ENCODE measurements at regions not wholly inside any gene's neighbourhood (a gene's known extent, or its start where the extent isn't known, plus 50 kb on each side); places are given as distances from the start of the nearest gene placed in this dataset.
A peak's percentile ranks its signal among the peaks of the same experiment; 100 is the strongest.
"Not testable (repeated sequence)": the region's sequence is repeated elsewhere in the genome, so short reads cannot be mapped to it uniquely, and the experiment has no call there.

DNA sequence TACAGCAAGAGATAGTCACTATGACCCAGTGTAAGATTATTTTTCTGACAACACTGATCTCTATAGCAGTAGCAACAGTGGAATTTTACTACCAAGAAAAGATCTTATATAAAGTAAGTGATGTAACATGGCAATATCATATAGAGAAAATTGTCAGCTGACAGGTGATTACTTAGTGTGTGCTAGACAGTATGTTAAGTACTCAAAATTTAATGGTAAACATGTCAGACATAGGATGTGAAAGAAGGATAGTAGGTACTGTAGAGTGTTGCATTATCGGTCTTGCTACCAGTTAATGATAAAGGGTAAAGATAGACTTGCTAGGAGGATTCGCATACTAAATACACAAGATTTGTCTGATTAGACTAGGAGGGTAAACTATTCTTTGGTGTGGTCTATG lies 247.4 kb downstream of the CYLC2 start:
- no peak for DNase-seq

DNA sequence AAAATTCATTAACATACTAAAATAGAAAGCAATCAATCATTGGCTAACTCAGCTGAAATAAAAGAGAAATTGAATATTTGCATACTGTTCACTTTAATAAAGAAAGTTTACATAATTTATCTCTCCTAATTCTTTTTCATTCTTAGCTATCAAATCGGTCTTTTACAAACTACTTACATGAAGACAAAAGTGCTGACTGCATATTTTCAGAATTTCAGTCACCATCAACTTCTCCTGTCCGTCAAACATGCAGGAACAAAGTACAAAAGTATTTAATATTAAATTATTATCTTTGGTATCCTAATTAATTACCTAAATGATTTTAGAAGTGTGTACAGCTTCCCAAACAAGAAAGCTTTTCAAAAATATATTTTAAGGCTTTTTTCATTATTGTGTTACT lies 248.4 kb downstream of the CYLC2 start:
- no peak for DNase-seq

DNA sequence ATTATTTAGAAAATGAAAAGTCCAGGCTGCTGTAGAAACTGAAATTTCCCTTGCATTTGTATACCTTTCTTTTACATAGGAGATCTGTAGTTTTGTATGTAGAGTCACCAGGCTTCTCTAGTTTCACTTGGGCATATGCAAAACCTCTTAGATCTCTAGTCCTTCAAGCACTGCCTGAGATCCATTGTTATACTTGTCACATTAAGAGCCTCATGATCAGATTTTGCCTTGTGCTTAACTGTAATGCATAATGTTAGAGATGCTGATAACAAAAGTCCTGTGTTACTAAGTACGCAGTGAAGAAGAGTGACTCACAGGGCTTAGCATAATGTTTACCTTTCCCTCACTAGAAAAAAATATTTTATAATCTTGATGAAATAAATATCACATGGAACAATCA lies 250.2 kb downstream of the CYLC2 start:
- no peak for DNase-seq

DNA sequence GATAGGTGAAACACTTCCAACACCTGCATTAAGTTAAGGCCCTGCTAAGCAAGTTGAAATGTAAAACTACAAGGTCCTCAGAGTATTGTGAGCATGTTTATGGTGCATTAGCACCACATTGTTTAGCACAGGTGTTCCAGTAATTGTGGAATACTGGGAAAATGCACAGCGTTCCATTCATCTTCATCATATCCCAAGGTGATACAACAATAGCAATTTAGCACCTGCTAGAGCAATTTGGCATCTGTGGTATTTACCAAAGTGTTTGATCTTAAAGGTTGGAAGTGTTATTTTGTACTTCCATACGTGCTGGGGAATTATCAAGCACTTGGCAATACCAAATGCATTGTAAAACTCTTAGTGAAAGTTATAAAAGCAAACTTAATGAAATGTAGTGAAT lies 266.8 kb downstream of the CYLC2 start:
- no peak for DNase-seq

DNA sequence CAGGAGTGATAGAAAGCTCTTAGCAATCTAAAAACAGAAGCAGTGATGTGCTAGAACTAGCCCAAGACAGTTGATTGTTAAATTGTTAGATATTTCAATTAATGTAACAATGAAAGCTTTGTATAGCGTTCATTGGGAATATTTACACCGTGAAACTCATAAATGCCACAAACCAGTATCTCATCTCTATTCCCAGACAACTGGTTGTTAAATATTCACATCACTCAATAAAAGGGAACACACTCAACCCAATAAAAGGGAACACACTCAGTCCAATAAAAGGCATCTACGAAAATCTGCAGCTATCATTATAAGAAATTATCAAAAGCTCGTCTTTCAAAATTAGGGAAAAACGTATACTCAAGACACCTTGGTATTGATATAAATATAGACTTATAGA lies 270.9 kb downstream of the CYLC2 start:
- no peak for DNase-seq

DNA sequence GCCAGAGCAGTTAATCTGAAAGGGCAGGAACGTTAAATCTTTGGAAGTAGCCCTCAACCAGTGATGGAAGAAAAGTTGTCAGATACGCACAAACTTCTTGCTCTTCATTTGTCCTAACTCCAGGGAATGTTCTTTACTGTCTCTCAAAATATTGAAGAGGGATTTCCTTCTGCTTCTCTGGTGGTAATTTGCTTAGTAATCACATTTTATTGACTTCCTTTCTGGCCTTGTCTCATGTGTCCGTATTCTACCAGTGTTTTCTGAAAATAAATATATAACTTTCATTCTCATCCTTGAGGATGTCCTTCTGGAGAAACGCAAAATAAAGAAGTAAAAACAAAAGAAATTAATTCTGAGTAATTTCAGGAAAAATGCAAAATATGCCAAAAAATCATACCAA lies 282.1 kb downstream of the CYLC2 start:
- DNase-seq, result no peak

DNA sequence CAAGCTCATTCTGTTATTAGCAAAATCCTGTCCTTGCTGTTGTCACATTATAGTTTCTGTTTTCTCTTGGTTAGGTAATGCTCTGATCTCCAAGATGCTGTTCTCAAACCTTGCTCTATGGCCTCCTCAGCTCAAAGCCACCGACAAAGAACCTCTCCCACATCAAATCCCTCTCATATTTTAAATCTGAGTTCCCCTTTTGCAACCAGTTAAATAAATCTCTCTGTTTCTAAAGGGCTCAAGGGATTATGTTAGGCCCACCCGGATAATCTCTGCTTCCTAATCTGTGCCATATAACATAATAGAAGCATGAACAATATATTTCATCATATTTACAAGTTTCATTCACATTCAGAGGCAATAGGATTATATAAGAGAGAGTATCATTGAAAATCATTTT lies 286.0 kb downstream of the CYLC2 start:
- no peak for DNase-seq

DNA sequence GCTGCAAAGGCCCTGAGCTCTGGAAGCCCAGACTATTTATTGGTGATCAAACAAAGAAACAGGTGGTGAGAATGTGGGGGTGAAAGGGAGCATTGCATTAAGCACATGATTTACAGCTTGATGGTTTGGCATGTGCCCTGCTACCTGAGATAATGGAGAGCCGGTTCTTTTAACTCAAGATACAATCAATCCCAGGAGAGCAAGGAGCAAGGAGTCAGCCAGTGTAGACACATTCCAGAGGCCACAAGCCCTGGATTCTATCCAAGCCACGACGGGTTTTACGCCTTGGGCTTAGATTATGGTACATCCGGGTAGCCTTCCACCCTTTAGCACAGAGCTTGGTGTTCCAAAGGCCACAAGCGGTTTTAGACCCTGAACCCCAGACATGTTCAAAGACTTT lies 292.2 kb downstream of the CYLC2 start:
- no peak for DNase-seq

DNA sequence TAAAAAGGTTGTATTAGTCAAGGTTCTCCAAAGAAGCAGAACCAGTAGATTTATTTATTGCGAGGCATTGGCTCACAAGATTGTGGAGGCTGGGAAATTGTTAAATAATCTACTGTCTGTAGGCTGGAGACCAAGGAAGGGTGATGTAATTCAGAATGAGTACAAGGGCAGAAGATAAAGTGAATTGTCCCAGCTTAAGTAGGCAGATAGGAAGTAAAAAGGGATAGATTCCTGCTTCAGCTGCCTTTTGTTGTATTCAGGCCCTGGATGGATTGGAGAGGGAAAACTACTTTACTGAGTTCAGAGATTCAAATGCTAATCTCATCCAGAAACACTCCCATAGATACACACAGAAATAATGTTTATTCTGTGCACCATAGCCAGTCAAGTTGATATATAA lies 301.1 kb downstream of the CYLC2 start:
- DNase-seq, result no peak

DNA sequence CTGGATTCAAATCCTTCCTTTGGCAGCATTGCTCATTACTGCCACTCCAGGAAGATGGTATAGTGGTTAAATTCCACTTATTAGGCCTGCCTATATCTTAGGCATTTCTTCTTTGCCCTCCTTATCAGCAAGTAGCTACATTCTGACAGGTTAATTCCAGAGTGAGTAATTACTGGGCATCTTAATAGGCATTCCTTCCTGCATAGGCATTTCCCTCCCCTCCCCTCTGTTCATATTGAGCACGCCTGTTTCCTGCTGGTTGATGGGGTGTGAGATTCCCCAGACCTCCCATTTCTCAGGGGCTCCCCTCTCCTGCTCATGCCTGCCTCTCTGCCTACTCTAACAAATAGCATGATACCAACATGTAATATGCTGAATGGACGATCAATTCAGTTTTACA lies 305.9 kb downstream of the CYLC2 start:
- no peak for DNase-seq

DNA sequence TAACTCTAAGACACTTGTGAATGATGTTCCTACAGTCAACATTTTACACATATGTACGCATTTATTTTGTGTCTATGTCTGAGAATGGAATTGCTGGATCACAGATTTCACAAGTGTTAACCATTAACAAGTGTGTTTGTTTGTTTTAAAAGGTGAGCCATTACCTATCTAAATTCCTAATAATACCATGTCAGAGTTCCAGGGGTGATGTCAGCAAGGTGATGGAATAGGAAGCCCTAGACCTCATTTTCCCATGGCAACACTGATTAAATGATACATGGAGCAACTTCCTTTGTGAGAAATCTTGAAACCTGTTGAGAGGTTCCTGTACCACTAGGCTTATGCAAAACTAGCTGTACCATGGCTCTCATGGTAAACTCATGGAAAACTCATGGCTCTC lies 309.7 kb downstream of the CYLC2 start:
- no peak for DNase-seq

DNA sequence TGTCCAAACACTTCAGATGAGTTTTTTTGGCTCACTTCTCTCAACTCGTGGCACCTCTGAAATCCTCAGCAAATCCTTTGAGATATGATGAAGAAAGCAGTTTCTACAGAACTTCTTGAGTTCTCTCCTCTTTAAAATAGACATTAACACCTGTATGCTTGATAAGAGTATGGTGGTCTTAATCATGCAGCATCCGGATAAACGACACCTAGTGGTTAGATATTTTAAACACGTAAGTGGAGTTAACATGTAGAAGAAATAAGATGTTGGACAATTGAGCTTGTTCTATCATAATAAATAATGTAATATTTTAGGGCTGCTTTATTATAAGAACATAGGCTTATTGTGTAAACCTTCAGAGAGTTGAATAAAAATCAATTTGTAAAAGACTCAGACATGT lies 324.8 kb downstream of the CYLC2 start:
- no peak for DNase-seq

DNA sequence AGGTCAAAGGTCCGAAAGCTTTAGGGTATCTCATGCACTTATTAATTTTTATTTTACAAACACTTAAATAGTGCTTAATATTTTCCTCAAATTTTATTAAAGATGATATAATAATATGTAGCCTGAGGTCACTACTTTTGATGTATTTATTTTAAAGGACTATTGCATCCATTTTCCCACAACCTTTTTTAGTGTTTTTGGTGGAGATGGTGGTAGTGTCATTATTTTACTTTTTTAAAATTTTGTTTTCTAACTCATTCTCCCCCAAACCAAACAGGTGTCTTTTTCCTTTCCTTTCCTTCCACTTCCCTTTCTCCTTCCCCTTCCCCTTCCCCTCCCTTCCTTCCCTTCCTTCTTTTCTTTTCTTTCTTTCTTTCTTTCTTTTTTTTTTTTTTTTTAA lies 328.6 kb downstream of the CYLC2 start:
- no peak for DNase-seq

DNA sequence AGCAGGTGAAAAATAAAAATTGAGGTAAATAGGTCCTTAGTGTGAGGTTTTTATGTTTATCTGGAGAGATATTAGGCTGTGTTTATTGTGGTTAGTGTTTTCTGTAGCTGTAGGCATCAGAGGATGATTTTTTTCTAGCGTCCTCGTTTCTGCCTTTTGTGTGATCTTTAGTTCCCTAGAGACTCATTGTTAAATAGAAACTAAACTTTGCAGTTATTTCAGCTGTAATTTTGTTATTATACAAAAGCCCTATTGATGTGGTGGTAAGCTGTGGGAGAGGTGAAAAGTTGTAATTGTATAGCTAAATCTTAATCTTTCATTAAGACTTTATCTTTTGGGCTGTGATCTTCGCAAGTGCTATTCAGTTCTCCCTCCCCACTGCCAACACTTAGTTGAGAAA lies 340.3 kb downstream of the CYLC2 start:
- DNase-seq, result no peak

DNA sequence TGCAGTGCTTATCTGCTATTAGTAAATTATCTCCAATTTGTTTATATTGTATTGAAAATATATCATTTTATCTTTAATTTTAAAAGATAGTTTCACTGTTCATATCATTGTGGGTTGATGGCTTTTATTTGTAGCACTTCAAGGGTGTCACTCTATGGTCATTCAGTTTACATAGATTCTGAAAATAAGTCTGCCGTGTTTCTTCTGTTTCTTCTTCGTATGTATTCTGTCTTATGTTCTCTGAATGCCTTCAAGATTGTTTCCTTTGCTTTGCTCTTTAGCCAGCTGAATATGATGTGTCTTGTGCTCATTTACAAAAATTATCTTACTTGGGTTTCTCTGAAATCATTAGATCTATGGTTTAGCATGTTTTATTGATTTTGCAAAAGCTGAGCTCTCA lies 359.9 kb downstream of the CYLC2 start:
- DNase-seq, result no peak

DNA sequence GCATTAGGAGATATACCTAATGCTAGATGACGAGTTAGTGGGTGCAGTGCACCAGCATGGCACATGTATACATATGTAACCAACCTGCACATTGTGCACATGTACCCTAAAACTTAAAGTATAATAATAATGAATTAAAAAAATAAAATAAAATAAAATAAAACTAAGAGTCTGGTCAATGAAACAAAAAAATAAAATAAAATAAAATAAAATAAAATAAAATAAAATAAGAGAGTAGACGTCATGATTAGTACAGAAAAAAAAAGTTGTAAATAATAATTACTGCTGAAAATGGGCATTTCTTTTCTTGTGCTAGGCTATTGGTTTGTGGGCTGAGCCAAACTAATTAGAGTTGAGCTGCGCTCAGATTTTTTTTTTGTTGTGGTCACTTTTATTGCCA lies 362.8 kb downstream of the CYLC2 start:
- DNase-seq, result not testable (repeated sequence)

DNA sequence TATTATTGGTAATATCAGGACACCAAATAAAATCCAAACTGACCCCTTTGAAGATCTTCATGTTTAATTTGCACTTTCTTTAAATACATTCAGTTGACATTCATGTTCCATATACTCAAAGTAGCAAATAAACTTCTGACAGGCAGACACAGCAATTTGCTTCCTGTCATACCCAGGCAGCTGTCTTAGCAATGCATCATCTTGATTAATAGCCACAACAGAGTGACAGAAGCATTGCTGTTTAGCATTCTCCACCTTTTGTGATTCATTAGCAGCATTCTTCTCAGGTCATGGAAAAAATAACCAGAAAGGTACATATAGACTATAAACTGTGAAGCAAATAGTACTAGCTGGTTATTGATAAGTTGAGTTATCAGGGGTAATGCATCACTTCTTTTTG lies 366.8 kb downstream of the CYLC2 start:
- DNase-seq, result no peak

DNA sequence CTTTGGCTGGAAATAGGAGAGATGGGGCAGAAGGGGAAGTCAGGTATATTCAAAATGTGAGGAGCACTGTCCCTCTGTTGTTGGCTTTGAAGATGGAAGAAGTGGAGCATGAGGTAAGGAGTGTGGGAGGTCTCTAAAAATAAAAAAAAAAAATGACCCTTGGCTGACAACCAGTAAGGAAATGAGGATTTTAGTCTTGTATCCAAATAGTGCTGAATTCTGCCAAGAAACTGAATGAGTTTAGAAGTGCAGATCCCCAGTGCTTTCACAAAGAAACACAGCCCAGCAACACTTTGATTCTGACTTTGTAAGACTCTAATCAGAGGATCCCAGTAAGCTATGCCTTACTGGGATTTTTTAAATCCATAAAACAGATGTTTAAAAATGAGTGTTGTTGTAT lies 367.9 kb downstream of the CYLC2 start:
- DNase-seq, result no peak

DNA sequence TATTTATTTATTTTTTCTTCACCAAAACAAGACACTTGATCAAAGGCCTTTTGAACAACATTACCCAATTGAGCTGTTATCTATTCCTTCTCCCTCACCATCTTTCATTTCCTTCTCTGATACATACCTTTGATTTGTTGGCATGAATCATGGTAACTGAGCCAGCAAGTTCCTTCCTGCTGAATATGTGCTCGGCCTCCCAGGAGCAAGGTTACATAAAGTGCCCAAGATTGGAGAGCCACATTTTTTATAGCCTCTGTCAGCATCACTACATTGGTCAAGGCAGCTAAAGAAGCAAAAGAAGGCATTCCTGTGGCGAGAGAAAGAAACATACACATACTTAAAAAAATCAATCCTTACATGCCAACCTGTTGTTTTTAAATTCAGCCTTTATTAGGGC lies 369.6 kb downstream of the CYLC2 start:
- DNase-seq, result no peak

DNA sequence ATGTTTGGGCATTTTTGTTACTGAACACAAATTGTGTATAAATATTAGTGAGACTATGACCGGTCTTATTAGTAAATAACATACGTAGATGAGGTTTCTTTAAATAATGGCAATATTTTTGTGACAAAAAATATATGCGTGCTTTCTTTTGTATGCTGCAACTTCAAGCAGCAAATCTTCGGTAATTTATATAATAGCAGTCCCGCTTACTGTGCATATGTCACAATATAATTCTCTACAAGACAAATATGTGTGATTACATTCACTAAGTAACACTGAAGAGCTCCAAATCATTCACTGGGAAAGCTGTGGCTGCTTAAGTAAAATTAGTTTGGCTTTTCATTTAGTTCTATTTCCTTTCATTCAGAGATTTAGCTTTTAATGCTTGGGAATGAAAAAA lies 376.0 kb downstream of the CYLC2 start:
- DNase-seq, result no peak

DNA sequence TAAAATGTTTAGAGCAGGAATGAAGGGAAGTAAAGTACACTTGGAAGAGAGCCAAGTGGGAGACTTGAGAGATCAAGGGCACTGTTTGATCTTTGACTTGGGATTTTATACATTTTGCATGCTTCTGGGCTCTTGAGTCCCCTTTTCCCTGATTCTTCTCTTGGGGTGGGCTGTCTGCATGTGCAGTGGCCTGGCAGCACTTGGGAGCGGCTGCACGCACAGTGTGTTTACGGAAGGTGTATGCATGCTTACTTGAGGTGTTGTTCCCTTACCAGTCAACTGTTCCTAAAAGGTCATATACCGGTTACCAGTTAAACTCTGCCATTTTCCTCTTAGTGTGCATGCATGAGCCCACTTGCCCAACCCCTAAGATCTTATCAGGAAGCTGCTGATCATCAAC lies 377.7 kb downstream of the CYLC2 start:
- DNase-seq, result no peak

DNA sequence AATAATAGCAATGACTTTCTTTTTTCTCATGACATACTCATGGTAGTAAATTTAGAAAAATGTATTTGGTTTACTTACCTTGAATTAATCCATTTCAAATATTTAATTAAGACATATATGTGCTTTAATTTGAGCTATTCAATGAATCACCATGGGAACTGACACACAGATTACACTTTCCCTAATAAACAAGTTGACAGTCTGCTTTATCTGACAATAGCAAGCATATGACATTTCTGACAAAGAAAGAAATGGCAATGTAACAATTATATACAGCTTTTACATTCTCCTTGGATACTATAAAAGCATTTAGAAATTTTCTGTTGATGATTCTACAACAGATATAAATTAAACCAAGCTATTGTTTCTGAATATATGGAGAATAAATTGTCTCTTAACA lies 382.5 kb downstream of the CYLC2 start:
- no peak for DNase-seq

DNA sequence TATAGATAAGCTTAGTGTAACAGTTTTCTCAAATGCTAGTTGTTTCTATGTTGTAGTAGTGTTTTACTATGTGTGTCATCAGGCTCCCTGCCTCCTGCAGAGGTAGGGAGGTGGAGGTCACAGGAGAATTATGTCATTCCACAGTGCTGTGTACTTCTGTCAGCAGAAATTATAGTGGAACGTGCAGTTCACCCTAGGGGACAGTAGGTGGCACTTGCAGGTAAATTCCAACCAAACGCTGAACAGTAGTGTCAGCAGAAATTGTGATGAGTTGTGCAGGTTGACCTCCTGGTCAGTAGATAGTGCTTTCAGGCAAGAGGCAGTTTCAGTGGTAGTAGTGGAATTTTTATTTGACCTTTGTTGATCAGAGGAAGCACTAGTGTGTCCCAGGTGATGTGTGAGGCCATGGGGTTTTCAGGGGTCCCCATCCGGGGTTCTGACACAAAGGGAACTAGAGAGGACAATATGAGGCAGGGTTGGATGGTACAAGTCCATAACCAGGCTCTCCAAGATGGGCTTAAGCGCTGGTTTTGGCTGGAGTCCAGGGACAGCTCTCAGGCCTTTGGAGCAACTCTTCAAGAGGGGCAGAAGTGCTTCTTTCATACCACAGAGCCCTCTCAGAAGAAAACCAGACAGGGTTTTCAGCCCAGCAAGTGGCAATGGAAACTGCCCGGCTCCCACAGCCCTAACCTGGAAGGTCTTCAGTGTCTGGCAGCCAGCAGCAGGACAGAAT lies 402.9 kb downstream of the CYLC2 start:
- DNase-seq, result peak; percentile 18

DNA sequence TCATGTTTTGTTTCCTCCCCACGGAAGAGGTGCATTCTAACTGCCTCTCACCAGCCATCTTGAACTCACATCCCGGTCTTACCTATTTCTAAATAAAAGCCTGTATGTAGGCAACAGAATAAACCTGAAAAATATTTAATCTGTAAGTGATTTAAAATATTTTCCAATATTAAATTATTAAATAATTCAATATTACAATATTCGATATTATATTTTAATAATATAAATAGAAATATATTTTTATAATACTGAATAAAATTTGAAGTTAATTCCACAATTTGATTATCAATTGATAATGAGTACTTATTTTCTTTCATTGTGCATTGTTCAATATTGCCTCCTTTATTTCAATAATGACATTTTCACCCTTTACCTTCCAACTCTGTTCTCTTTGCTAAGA lies 404.4 kb downstream of the CYLC2 start:
- DNase-seq, result no peak

DNA sequence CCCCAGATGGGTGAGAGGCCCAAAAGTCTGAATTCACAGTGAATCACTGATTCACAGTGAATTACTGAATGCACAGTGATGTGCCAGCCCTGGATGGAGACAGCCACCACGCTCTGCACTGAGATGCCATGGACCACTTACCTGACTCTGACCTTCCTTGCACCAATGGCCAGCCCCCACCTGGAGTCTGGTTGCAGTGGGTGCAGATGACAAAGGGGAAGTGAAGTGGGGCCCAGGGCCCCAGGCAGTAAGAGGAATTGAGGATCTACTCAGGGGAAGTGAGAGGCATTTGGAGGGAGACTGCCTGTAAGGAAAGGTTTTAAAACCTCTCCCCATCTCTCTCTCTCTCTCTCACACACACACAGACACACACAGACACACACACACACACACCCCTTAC lies 412.1 kb downstream of the CYLC2 start:
- DNase-seq, result no peak

DNA sequence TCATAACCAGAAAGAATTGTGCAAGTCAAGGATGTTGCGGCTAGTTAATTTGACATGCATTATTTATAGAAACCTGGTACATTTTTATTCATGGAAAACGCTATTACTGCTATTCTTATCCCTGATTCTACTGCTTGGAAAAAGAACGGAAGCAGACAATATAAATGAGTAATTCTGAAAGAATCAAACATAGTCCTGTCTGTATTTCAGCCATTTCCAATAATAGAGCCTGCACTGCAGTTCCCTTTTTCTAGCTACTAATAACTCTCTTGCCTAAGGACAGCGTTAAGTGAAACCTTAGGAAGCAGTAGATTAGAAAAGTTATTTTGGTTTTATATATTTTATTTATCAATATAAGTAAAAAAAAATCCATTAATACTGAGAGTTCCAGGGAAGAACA lies 414.9 kb downstream of the CYLC2 start:
- no peak for DNase-seq

Measured in stimulated activated CD4-positive, alpha-beta T cell treated with anti-CD3 and anti-CD28 coated beads, Interleukin-4, amount 100 ng/mL, for 24 hours (primary cell).